ENCODE measurements at regions not wholly inside any gene's neighbourhood (a gene's known extent, or its start where the extent isn't known, plus 50 kb on each side); places are given as distances from the start of the nearest gene placed in this dataset.

DNA sequence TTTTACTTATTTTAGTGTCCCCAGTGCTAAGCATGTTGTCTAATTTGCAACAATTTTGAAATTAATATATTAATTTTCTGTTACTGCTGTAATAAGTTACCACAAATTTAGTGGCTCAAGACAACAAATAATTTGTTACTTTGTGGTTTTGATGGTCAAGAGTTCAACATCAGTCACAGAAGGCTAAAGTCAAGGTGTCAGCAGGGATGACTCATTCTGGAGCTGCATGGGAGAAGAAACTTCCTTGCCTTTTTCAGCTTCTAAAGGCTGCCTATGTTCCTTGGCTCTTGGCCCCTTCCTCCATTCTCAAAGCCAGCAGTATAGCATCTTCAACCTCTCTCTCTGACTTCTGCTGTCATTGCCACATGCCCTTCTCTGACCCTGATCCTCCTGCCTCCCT lies 271.8 kb downstream of the HLX start:
- TF ChIP-seq KDM3A (CRISPR knock-in tag; IDR thresholded peaks at IDR 0.05; ENCODE audit: low read depth) (no peak), POLR2A (IDR thresholded peaks at IDR 0.05; ENCODE audit: insufficient read depth in 1 of 2, low read depth in 2 of 2, low read length in 2 of 2) (no peak), IRF2 (CRISPR knock-in tag; IDR thresholded peaks at IDR 0.05) (no peak), ZNF558 (CRISPR knock-in tag; IDR thresholded peaks at IDR 0.05; ENCODE audit: borderline replicate concordance) (no peak), ZMYM4 (CRISPR knock-in tag; IDR thresholded peaks at IDR 0.05) (no peak), EP300 (IDR thresholded peaks at IDR 0.05; ENCODE audit: low read depth in 2 of 2, low read length in 2 of 2) (no peak), EP300 (CRISPR knock-in tag; IDR thresholded peaks at IDR 0.05; ENCODE audit: borderline replicate concordance) (no peak)
- TF ChIP-seq, protein P1, sequence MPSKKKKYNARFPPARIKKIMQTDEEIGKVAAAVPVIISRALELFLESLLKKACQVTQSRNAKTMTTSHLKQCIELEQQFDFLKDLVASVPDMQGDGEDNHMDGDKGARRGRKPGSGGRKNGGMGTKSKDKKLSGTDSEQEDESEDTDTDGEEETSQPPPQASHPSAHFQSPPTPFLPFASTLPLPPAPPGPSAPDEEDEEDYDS (CRISPR knock-in tag; IDR thresholded peaks at IDR 0.05): no peak
- TF ChIP-seq, protein P2, sequence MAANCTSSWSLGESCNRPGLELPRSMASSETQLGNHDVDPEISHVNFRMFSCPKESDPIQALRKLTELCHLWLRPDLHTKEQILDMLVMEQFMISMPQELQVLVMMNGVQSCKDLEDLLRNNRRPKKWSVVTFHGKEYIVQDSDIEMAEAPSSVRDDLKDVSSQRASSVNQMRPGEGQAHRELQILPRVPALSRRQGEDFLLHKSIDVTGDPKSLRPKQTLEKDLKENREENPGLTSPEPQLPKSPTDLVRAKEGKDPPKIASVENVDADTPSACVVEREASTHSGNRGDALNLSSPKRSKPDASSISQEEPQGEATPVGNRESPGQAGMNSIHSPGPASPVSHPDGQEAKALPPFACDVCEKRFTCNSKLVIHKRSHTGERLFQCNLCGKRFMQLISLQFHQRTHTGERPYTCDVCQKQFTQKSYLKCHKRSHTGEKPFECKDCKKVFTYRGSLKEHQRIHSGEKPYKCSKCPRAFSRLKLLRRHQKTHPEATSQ (CRISPR knock-in tag; IDR thresholded peaks at IDR 0.05; ENCODE audit: borderline replicate concordance): no peak
- TF ChIP-seq, protein P3, sequence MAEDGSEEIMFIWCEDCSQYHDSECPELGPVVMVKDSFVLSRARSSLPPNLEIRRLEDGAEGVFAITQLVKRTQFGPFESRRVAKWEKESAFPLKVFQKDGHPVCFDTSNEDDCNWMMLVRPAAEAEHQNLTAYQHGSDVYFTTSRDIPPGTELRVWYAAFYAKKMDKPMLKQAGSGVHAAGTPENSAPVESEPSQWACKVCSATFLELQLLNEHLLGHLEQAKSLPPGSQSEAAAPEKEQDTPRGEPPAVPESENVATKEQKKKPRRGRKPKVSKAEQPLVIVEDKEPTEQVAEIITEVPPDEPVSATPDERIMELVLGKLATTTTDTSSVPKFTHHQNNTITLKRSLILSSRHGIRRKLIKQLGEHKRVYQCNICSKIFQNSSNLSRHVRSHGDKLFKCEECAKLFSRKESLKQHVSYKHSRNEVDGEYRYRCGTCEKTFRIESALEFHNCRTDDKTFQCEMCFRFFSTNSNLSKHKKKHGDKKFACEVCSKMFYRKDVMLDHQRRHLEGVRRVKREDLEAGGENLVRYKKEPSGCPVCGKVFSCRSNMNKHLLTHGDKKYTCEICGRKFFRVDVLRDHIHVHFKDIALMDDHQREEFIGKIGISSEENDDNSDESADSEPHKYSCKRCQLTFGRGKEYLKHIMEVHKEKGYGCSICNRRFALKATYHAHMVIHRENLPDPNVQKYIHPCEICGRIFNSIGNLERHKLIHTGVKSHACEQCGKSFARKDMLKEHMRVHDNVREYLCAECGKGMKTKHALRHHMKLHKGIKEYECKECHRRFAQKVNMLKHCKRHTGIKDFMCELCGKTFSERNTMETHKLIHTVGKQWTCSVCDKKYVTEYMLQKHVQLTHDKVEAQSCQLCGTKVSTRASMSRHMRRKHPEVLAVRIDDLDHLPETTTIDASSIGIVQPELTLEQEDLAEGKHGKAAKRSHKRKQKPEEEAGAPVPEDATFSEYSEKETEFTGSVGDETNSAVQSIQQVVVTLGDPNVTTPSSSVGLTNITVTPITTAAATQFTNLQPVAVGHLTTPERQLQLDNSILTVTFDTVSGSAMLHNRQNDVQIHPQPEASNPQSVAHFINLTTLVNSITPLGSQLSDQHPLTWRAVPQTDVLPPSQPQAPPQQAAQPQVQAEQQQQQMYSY (CRISPR knock-in tag; IDR thresholded peaks at IDR 0.05): no peak
- TF ChIP-seq, protein P4, sequence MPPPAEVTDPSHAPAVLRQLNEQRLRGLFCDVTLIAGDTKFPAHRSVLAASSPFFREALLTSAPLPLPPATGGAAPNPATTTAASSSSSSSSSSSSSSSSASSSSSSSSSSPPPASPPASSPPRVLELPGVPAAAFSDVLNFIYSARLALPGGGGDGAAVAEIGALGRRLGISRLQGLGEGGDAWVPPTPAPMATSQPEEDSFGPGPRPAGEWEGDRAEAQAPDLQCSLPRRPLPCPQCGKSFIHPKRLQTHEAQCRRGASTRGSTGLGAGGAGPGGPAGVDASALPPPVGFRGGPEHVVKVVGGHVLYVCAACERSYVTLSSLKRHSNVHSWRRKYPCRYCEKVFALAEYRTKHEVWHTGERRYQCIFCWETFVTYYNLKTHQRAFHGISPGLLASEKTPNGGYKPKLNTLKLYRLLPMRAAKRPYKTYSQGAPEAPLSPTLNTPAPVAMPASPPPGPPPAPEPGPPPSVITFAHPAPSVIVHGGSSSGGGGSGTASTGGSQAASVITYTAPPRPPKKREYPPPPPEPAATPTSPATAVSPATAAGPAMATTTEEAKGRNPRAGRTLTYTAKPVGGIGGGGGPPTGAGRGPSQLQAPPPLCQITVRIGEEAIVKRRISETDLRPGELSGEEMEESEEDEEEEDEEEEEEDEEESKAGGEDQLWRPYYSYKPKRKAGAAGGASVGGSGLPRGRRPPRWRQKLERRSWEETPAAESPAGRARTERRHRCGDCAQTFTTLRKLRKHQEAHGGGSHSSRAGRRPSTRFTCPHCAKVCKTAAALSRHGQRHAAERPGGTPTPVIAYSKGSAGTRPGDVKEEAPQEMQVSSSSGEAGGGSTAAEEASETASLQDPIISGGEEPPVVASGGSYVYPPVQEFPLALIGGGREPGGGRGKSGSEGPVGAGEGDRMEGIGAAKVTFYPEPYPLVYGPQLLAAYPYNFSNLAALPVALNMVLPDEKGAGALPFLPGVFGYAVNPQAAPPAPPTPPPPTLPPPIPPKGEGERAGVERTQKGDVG (CRISPR knock-in tag; IDR thresholded peaks at IDR 0.05; ENCODE audit: borderline replicate concordance): no peak

Measured in HepG2 (cell line).